ENCODE measurements at regions not wholly inside any gene's neighbourhood (a gene's known extent, or its start where the extent isn't known, plus 50 kb on each side); places are given as distances from the start of the nearest gene placed in this dataset.

GRCh38 chr15:39344662-39345141 lies 236.2 kb upstream of the THBS1 start:
- no peak overlapping the region for H3K27ac ChIP-seq

GRCh38 chr15:39345176-39345575 lies 235.7 kb upstream of the THBS1 start:
- H3K4me1 ChIP-seq (ENCODE audit: control insufficient read depth in 1 of 2, low read depth in 2 of 2) = no peaks in the 10 kb centered on the region
- ATAC-seq (ENCODE audit: insufficient number of reproducible peaks, low FRiP score, low read depth) (no peak), DNase-seq (ENCODE audit: low spot score) (no peak)
- no peaks in the 10 kb centered on the region for H3K27me3 ChIP-seq (replicated peaks; ENCODE audit: insufficient read depth)
- H3K36me3 ChIP-seq = no peaks in the 10 kb centered on the region
- TF ChIP-seq CTCF (IDR thresholded peaks at IDR 0.05) = no peak
- no peak overlapping the region for H3K4me3 ChIP-seq
- H3K9me3 ChIP-seq = no peaks in the 10 kb centered on the region
- H3K27ac ChIP-seq = no peak overlapping the region

More at GRCh38 chr15:39344662-39345141, 236.2 kb upstream of the THBS1 start:
- no peak for DNase-seq (ENCODE audit: low spot score)
- H3K36me3 ChIP-seq = no peaks in the 10 kb centered on the region
- H3K27me3 ChIP-seq (replicated peaks; ENCODE audit: insufficient read depth) = no peaks in the 10 kb centered on the region
- H3K9me3 ChIP-seq = no peaks in the 10 kb centered on the region
- no peak for ATAC-seq (ENCODE audit: insufficient number of reproducible peaks, low FRiP score, low read depth)
- no peaks in the 10 kb centered on the region for H3K4me1 ChIP-seq (ENCODE audit: control insufficient read depth in 1 of 2, low read depth in 2 of 2)
- no peak overlapping the region for H3K4me3 ChIP-seq
- TF ChIP-seq CTCF (IDR thresholded peaks at IDR 0.05) = no peak

- no peak for DNase-seq (ENCODE audit: low spot score)
- H3K27ac ChIP-seq = no peak overlapping the region
- H3K4me1 ChIP-seq (ENCODE audit: control insufficient read depth in 1 of 2, low read depth in 2 of 2) = no peaks in the 10 kb centered on the region
- no peaks in the 10 kb centered on the region for H3K9me3 ChIP-seq
- no peaks in the 10 kb centered on the region for H3K27me3 ChIP-seq (replicated peaks; ENCODE audit: insufficient read depth)
- H3K36me3 ChIP-seq = no peaks in the 10 kb centered on the region
- no peak for TF ChIP-seq CTCF (IDR thresholded peaks at IDR 0.05)
- no peak overlapping the region for H3K4me3 ChIP-seq
- ATAC-seq (ENCODE audit: insufficient number of reproducible peaks, low FRiP score, low read depth) = no peak
These were observed 233.4 kb upstream of the THBS1 start for GRCh38 chr15:39347453-39347852.

- Histone ChIP-seq H3K27ac (no peak overlapping the region), H3K27me3 (replicated peaks; ENCODE audit: insufficient read depth) (no peaks in the 10 kb centered on the region), H3K36me3 (no peaks in the 10 kb centered on the region), H3K4me1 (ENCODE audit: control insufficient read depth in 1 of 2, low read depth in 2 of 2) (no peaks in the 10 kb centered on the region), H3K4me3 (no peak overlapping the region), H3K9me3 (no peaks in the 10 kb centered on the region)
- DNase-seq (ENCODE audit: low spot score) (no peak), ATAC-seq (ENCODE audit: insufficient number of reproducible peaks, low FRiP score, low read depth) (no peak)
- no peak for TF ChIP-seq CTCF (IDR thresholded peaks at IDR 0.05)
These were observed 230.1 kb upstream of the THBS1 start for GRCh38 chr15:39350785-39351184.

- Histone ChIP-seq H3K4me1 (ENCODE audit: control insufficient read depth in 1 of 2, low read depth in 2 of 2) (peaks cover 5 to 18% of the 10 kb centered on the region in 2 donors), H3K27ac (no peak overlapping the region), H3K27me3 (replicated peaks; ENCODE audit: insufficient read depth) (no peaks in the 10 kb centered on the region), H3K36me3 (no peaks in the 10 kb centered on the region), H3K4me3 (no peak overlapping the region), H3K9me3 (no peaks in the 10 kb centered on the region)
- TF ChIP-seq CTCF (IDR thresholded peaks at IDR 0.05) = no peak
- DNase-seq (ENCODE audit: low spot score) (no peak), ATAC-seq (ENCODE audit: insufficient number of reproducible peaks, low FRiP score, low read depth) (no peak)
These were observed 226.7 kb upstream of the THBS1 start for GRCh38 chr15:39354189-39354588.

Measured in thoracic aorta (tissue), 2 donors.